Progenitor cell of endocrine pancreas (in vitro differentiated cells): ENCODE measurements at regions not wholly inside any gene's neighbourhood (a gene's known extent, or its start where the extent isn't known, plus 50 kb on each side); places are given as distances from the start of the nearest gene placed in this dataset.
A peak's percentile ranks its signal among the peaks of the same experiment; 100 is the strongest.
"Not testable (repeated sequence)": the region's sequence is repeated elsewhere in the genome, so short reads cannot be mapped to it uniquely, and the experiment has no call there.

ENCODE experiments used
- DNase-seq: peaks from one replicate; pipeline ENCODE4 v3.0.0; 2021; ENCODE audit warnings: low spot score; ENCODE audit not compliant: unreplicated experiment
- H3K27ac Mint-ChIP-seq: 2 replicates; pipeline ENCODE4 v1.8.0; 2021; ENCODE audit warnings: mild to moderate bottlenecking, moderate library complexity, mixed read lengths
- H3K27me3 Mint-ChIP-seq: 2 replicates; pipeline ENCODE4 v1.8.0; 2021; ENCODE audit warnings: mixed read lengths
- H3K36me3 Mint-ChIP-seq: 2 replicates; pipeline ENCODE4 v1.8.0; 2022; ENCODE audit warnings: mixed read lengths; ENCODE audit not compliant: insufficient read depth
- H3K4me1 Mint-ChIP-seq: 2 replicates; pipeline ENCODE4 v1.8.0; 2021; ENCODE audit warnings: low read depth, mixed read lengths
- H3K4me3 Mint-ChIP-seq: 2 replicates; pipeline ENCODE4 v1.8.0; 2021; ENCODE audit warnings: low read depth, mild to moderate bottlenecking, moderate library complexity, mixed read lengths
- H3K9me3 Mint-ChIP-seq: 2 replicates; pipeline ENCODE4 v1.8.0; 2021; ENCODE audit warnings: low read depth, mixed read lengths
- CTCF ChIP-seq: fragments of 200-600 bp; sonication (generic); IDR thresholded peaks from one replicate; pipeline ENCODE4 v1.5.0; 2021; ENCODE audit warnings: antibody characterized with exemption, mild to moderate bottlenecking; ENCODE audit not compliant: unreplicated experiment

GRCh38 chr22:22060200-22061084 lies 77.9 kb upstream of the TOP3B start:
- peaks cover 17% of the 10 kb centered on the region for H3K4me1 Mint-ChIP-seq
- peak; percentile 41 for DNase-seq
- peaks cover 3% of the 10 kb centered on the region for H3K9me3 Mint-ChIP-seq
- H3K27ac Mint-ChIP-seq, result no peak overlapping the region
- H3K27me3 Mint-ChIP-seq, result peaks cover 28% of the 10 kb centered on the region
- no peaks in the 10 kb centered on the region for H3K36me3 Mint-ChIP-seq
- no peak overlapping the region for H3K4me3 Mint-ChIP-seq
- TF ChIP-seq CTCF, result peak; percentile 63

GRCh38 chr22:22059291-22060002 lies 76.9 kb upstream of the TOP3B start:
- no peak overlapping the region for H3K27ac Mint-ChIP-seq
- DNase-seq, result no peak
- no peak overlapping the region for H3K4me3 Mint-ChIP-seq
- peaks cover 23% of the 10 kb centered on the region for H3K27me3 Mint-ChIP-seq
- peaks cover 17% of the 10 kb centered on the region for H3K4me1 Mint-ChIP-seq
- H3K9me3 Mint-ChIP-seq, result peaks cover 5% of the 10 kb centered on the region
- no peaks in the 10 kb centered on the region for H3K36me3 Mint-ChIP-seq
- no peak for TF ChIP-seq CTCF

GRCh38 chr22:22058633-22059290 lies 76.2 kb upstream of the TOP3B start:
- Mint-ChIP-seq H3K27ac (no peak overlapping the region), H3K4me3 (no peak overlapping the region), H3K27me3 (peaks cover 27% of the 10 kb centered on the region), H3K36me3 (no peaks in the 10 kb centered on the region), H3K9me3 (peaks cover 11% of the 10 kb centered on the region), H3K4me1 (peaks cover 17% of the 10 kb centered on the region)
- DNase-seq, result no peak
- no peak for TF ChIP-seq CTCF

- H3K27ac Mint-ChIP-seq, result peak overlapping the region; percentile 78
- no peak overlapping the region for H3K4me3 Mint-ChIP-seq
- TF ChIP-seq CTCF, result no peak
- peaks cover 15% of the 10 kb centered on the region for H3K9me3 Mint-ChIP-seq
- no peak for DNase-seq
- peaks cover 17% of the 10 kb centered on the region for H3K4me1 Mint-ChIP-seq
- H3K27me3 Mint-ChIP-seq, result peaks cover 27% of the 10 kb centered on the region
- H3K36me3 Mint-ChIP-seq, result no peaks in the 10 kb centered on the region
Measured at GRCh38 chr22:22057617-22058378, 75.2 kb upstream of the TOP3B start.

- not testable (repeated sequence) for H3K36me3 Mint-ChIP-seq, DNase-seq, H3K4me3 Mint-ChIP-seq
- Mint-ChIP-seq H3K27me3 (peaks cover 27% of the 10 kb centered on the region), H3K4me1 (peaks cover 17% of the 10 kb centered on the region), H3K27ac (peak overlapping the region; percentile 78), H3K9me3 (peaks cover 15% of the 10 kb centered on the region)
Measured at GRCh38 chr22:22056809-22057594, 74.4 kb upstream of the TOP3B start.

GRCh38 chr22:22052548-22053139 lies 70.1 kb upstream of the TOP3B start:
- H3K27ac Mint-ChIP-seq, H3K4me3 Mint-ChIP-seq, H3K36me3 Mint-ChIP-seq, DNase-seq: not testable (repeated sequence)
- Mint-ChIP-seq H3K9me3 (peaks cover 15% of the 10 kb centered on the region), H3K27me3 (peaks cover 27% of the 10 kb centered on the region), H3K4me1 (peaks cover 16% of the 10 kb centered on the region)

GRCh38 chr22:22051032-22051431 lies 68.4 kb upstream of the TOP3B start:
- not testable (repeated sequence) for DNase-seq, H3K4me1 Mint-ChIP-seq, H3K27ac Mint-ChIP-seq, H3K36me3 Mint-ChIP-seq, H3K4me3 Mint-ChIP-seq
- Mint-ChIP-seq H3K27me3 (peaks cover 44% of the 10 kb centered on the region), H3K9me3 (peaks cover 12% of the 10 kb centered on the region)
